HPDE6-E6E7 (cell line): ENCODE measurements at regions not wholly inside any gene's neighbourhood (a gene's known extent, or its start where the extent isn't known, plus 50 kb on each side); places are given as distances from the start of the nearest gene placed in this dataset.
"Not testable (repeated sequence)": the region's sequence is repeated elsewhere in the genome, so short reads cannot be mapped to it uniquely, and the experiment has no call there.

Source experiments
- DNase-seq: peaks from one replicate; pipeline ENCODE4 v3.0.0; 2011; ENCODE audit warnings: missing footprints; ENCODE audit errors: extremely low spot score

- no peak for DNase-seq
Observed at GRCh38 chr5:12876541-12877298, 972.5 kb upstream of the CTNND2 start.

- no peak for DNase-seq
Observed at GRCh38 chr5:12870872-12871539, 966.8 kb upstream of the CTNND2 start.

GRCh38 chr5:12865529-12865928, 961.3 kb upstream of the CTNND2 start:
- DNase-seq: no peak

GRCh38 chr5:12861886-12862654, 957.8 kb upstream of the CTNND2 start:
- no peak for DNase-seq

- not testable (repeated sequence) for DNase-seq
Observed at GRCh38 chr5:12856105-12856504, 951.9 kb upstream of the CTNND2 start.

- no peak for DNase-seq
Observed at GRCh38 chr5:12854386-12854785, 950.1 kb upstream of the CTNND2 start.

GRCh38 chr5:12851761-12852160, 947.5 kb upstream of the CTNND2 start:
- DNase-seq: no peak

- no peak for DNase-seq
Observed at GRCh38 chr5:12848709-12849108, 944.5 kb upstream of the CTNND2 start.

- DNase-seq: no peak
Observed at GRCh38 chr5:12845549-12846159, 941.4 kb upstream of the CTNND2 start.

GRCh38 chr5:12840972-12841371, 936.7 kb upstream of the CTNND2 start:
- DNase-seq: no peak

GRCh38 chr5:12837592-12837991, 933.3 kb upstream of the CTNND2 start:
- DNase-seq: no peak

GRCh38 chr5:12825163-12825562, 920.9 kb upstream of the CTNND2 start:
- no peak for DNase-seq

- no peak for DNase-seq
Observed at GRCh38 chr5:12805165-12805698, 901.0 kb upstream of the CTNND2 start.

GRCh38 chr5:12799165-12799564, 894.9 kb upstream of the CTNND2 start:
- DNase-seq: no peak

- no peak for DNase-seq
Observed at GRCh38 chr5:12795333-12795663, 891.1 kb upstream of the CTNND2 start.

GRCh38 chr5:12794476-12795332, 890.5 kb upstream of the CTNND2 start:
- DNase-seq: no peak

- no peak for DNase-seq
Observed at GRCh38 chr5:12793373-12793772, 889.1 kb upstream of the CTNND2 start.

- no peak for DNase-seq
Observed at GRCh38 chr5:12780536-12780935, 876.3 kb upstream of the CTNND2 start.

GRCh38 chr5:12777342-12777741, 873.1 kb upstream of the CTNND2 start:
- DNase-seq: no peak

- no peak for DNase-seq
Observed at GRCh38 chr5:12772276-12772675, 868.0 kb upstream of the CTNND2 start.

- DNase-seq: no peak
Observed at GRCh38 chr5:12759377-12759776, 855.1 kb upstream of the CTNND2 start.
